ENCODE measurements at regions not wholly inside any gene's neighbourhood (a gene's known extent, or its start where the extent isn't known, plus 50 kb on each side); places are given as distances from the start of the nearest gene placed in this dataset.

DNA sequence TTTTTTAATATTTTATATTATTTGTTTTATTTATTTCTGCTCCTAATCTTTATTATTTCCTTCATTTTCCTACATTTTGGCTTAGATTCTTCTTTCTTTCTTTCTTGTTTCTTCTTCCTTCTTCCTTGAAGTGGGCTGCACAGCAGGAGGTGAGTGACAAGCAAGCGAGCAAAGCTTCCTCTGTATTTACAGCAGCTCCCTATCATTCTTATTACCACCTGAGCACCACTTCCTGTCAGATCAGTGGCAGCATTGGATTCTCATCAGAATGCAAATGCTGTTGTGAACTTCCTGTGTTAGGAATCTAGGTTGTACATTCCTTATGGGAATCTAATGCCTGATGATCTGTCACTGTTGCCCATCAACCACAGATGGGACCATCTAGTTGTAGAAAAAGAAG is 784.9 kb upstream of the LUZP2 start:
- TF ChIP-seq, protein P1, sequence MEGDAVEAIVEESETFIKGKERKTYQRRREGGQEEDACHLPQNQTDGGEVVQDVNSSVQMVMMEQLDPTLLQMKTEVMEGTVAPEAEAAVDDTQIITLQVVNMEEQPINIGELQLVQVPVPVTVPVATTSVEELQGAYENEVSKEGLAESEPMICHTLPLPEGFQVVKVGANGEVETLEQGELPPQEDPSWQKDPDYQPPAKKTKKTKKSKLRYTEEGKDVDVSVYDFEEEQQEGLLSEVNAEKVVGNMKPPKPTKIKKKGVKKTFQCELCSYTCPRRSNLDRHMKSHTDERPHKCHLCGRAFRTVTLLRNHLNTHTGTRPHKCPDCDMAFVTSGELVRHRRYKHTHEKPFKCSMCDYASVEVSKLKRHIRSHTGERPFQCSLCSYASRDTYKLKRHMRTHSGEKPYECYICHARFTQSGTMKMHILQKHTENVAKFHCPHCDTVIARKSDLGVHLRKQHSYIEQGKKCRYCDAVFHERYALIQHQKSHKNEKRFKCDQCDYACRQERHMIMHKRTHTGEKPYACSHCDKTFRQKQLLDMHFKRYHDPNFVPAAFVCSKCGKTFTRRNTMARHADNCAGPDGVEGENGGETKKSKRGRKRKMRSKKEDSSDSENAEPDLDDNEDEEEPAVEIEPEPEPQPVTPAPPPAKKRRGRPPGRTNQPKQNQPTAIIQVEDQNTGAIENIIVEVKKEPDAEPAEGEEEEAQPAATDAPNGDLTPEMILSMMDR (IDR thresholded peaks at IDR 0.05), result no peak
- no peak for TF ChIP-seq ZFX (IDR thresholded peaks at IDR 0.05; ENCODE audit: borderline replicate concordance)
